ENCODE measurements at regions not wholly inside any gene's neighbourhood (a gene's known extent, or its start where the extent isn't known, plus 50 kb on each side); places are given as distances from the start of the nearest gene placed in this dataset.

DNA sequence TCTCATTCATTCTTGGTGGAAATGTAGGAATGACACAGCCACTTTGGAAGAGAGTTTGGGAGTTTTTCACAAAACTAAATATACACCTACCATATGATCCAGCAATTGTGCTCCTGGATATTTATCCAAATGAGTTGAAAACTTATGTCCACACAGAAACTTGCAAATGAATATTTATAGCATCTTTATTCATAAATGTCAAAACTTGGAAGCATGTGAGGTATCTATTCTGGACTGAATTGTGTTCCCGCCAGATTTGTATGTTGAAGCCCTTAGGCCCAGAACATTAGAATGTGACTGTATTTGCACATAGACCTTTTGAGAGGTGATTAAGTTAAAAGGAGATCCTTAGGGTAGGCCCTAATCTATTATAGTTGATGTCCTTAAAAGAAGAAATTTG lies 409.4 kb upstream of the SYT4 start:
- TF ChIP-seq CTCF (IDR thresholded peaks at IDR 0.05; ENCODE audit: low read depth, low read length), result no peak
- TF ChIP-seq MYC (IDR thresholded peaks at IDR 0.05; ENCODE audit: low read depth, low read length), result no peak
